Activated naive CD4-positive, alpha-beta T cell treated with anti-CD3 and anti-CD28 coated beads for 36 hours (primary cell): ENCODE measurements at regions not wholly inside any gene's neighbourhood (a gene's known extent, or its start where the extent isn't known, plus 50 kb on each side); places are given as distances from the start of the nearest gene placed in this dataset.
A peak's percentile ranks its signal among the peaks of the same experiment; 100 is the strongest.
"Not testable (repeated sequence)": the region's sequence is repeated elsewhere in the genome, so short reads cannot be mapped to it uniquely, and the experiment has no call there.

ENCODE experiments used
- CTCF ChIA-PET: fragments of 350-600 bp; sonication (Branson Sonifier 250); formaldehyde crosslinking; loops from one replicate; lab custom pipeline; 2021; ENCODE audit warnings: antibody characterized with exemption; lab: Charles Lee
- DNase-seq: peaks from one replicate; pipeline ENCODE4 v3.0.0-alpha.2; 2020
- H3K27ac Mint-ChIP-seq: one replicate; pipeline ENCODE4 v1.8.0; 2021; ENCODE audit warnings: mild to moderate bottlenecking, mixed read lengths
- H3K27me3 Mint-ChIP-seq: one replicate; pipeline ENCODE4 v1.8.0; 2021; ENCODE audit warnings: low read depth, mixed read lengths
- H3K36me3 Mint-ChIP-seq: one replicate; pipeline ENCODE4 v1.8.0; 2021; ENCODE audit warnings: low read depth, mixed read lengths
- H3K4me1 Mint-ChIP-seq: one replicate; pipeline ENCODE4 v1.8.0; 2021; ENCODE audit warnings: low read depth, mixed read lengths
- H3K4me3 Mint-ChIP-seq: one replicate; pipeline ENCODE4 v1.8.0; 2021; ENCODE audit warnings: mild to moderate bottlenecking, moderate library complexity, mixed read lengths
- H3K9me3 Mint-ChIP-seq: one replicate; pipeline ENCODE4 v1.8.0; 2021; ENCODE audit warnings: mixed read lengths
- intact Hi-C: fragments of 100-400 bp; cut with micrococcal nuclease; formaldehyde crosslinking; loops from one replicate; pipeline ENCODE4 v1.15.1; 2023

- H3K4me1 Mint-ChIP-seq, H3K9me3 Mint-ChIP-seq, intact Hi-C loops, CTCF ChIA-PET, H3K36me3 Mint-ChIP-seq, H3K27me3 Mint-ChIP-seq, H3K27ac Mint-ChIP-seq, H3K4me3 Mint-ChIP-seq: not testable (repeated sequence)
- peak; percentile 39 for DNase-seq
These were observed 165.3 kb downstream of the ZNF267 start for GRCh38 chr16:32038783-32039496.

GRCh38 chr16:32039919-32040318 is 166.3 kb downstream of the ZNF267 start:
- H3K9me3 Mint-ChIP-seq, H3K36me3 Mint-ChIP-seq, DNase-seq, CTCF ChIA-PET, intact Hi-C loops, H3K27me3 Mint-ChIP-seq, H3K4me3 Mint-ChIP-seq, H3K4me1 Mint-ChIP-seq, H3K27ac Mint-ChIP-seq: not testable (repeated sequence)

GRCh38 chr16:32066016-32066651 is 187.0 kb upstream of the TP53TG3D start:
- CTCF ChIA-PET, intact Hi-C loops, H3K9me3 Mint-ChIP-seq, H3K4me3 Mint-ChIP-seq, H3K36me3 Mint-ChIP-seq, H3K27me3 Mint-ChIP-seq, H3K4me1 Mint-ChIP-seq, H3K27ac Mint-ChIP-seq: not testable (repeated sequence)
- DNase-seq: peak; percentile 42

- H3K27ac Mint-ChIP-seq, H3K27me3 Mint-ChIP-seq, H3K36me3 Mint-ChIP-seq, H3K4me3 Mint-ChIP-seq, H3K4me1 Mint-ChIP-seq, CTCF ChIA-PET, intact Hi-C loops, DNase-seq, H3K9me3 Mint-ChIP-seq: not testable (repeated sequence)
These were observed 181.5 kb upstream of the TP53TG3D start for GRCh38 chr16:32071586-32071985.

- intact Hi-C loops, H3K4me1 Mint-ChIP-seq, H3K27me3 Mint-ChIP-seq, H3K36me3 Mint-ChIP-seq, CTCF ChIA-PET, H3K9me3 Mint-ChIP-seq, H3K4me3 Mint-ChIP-seq, DNase-seq, H3K27ac Mint-ChIP-seq: not testable (repeated sequence)
These were observed 169.2 kb upstream of the TP53TG3D start for GRCh38 chr16:32083891-32084290.

- H3K36me3 Mint-ChIP-seq, H3K9me3 Mint-ChIP-seq, CTCF ChIA-PET, H3K4me1 Mint-ChIP-seq, intact Hi-C loops, DNase-seq, H3K27ac Mint-ChIP-seq, H3K27me3 Mint-ChIP-seq: not testable (repeated sequence)
- H3K4me3 Mint-ChIP-seq: peak overlapping the region; percentile 45
These were observed 168.3 kb upstream of the TP53TG3D start for GRCh38 chr16:32084656-32085401.

- H3K9me3 Mint-ChIP-seq, H3K27me3 Mint-ChIP-seq, H3K36me3 Mint-ChIP-seq, H3K4me1 Mint-ChIP-seq, CTCF ChIA-PET, H3K27ac Mint-ChIP-seq, intact Hi-C loops: not testable (repeated sequence)
- DNase-seq: peak; percentile 41
- peak overlapping the region; percentile 38 for H3K4me3 Mint-ChIP-seq
These were observed 167.5 kb upstream of the TP53TG3D start for GRCh38 chr16:32085438-32086141.

- peak overlapping the region; percentile 58 for H3K4me3 Mint-ChIP-seq
- H3K9me3 Mint-ChIP-seq, CTCF ChIA-PET, H3K36me3 Mint-ChIP-seq, H3K27me3 Mint-ChIP-seq, H3K4me1 Mint-ChIP-seq, H3K27ac Mint-ChIP-seq, DNase-seq, intact Hi-C loops: not testable (repeated sequence)
These were observed 137.5 kb upstream of the TP53TG3D start for GRCh38 chr16:32115562-32115961.

- H3K27ac Mint-ChIP-seq: no peak overlapping the region
- CTCF ChIA-PET: no interaction called here
- no peaks in the 10 kb centered on the region for H3K36me3 Mint-ChIP-seq
- H3K9me3 Mint-ChIP-seq: no peaks in the 10 kb centered on the region
- no peaks in the 10 kb centered on the region for H3K4me1 Mint-ChIP-seq
- peaks cover 5% of the 10 kb centered on the region for H3K27me3 Mint-ChIP-seq
- no peak for DNase-seq
- intact Hi-C loops: no loop called here
- H3K4me3 Mint-ChIP-seq: peak overlapping the region; percentile 60
These were observed 137.0 kb upstream of the TP53TG3D start for GRCh38 chr16:32116080-32116479.

GRCh38 chr16:32116533-32116932 is 136.6 kb upstream of the TP53TG3D start:
- H3K4me3 Mint-ChIP-seq: not testable (repeated sequence)

GRCh38 chr16:32120372-32120771 is 132.7 kb upstream of the TP53TG3D start:
- CTCF ChIA-PET, H3K27me3 Mint-ChIP-seq, DNase-seq, H3K4me3 Mint-ChIP-seq, H3K36me3 Mint-ChIP-seq, intact Hi-C loops, H3K9me3 Mint-ChIP-seq, H3K27ac Mint-ChIP-seq, H3K4me1 Mint-ChIP-seq: not testable (repeated sequence)

More at GRCh38 chr16:32116533-32116932, 136.6 kb upstream of the TP53TG3D start:
- H3K4me1 Mint-ChIP-seq, H3K27me3 Mint-ChIP-seq, CTCF ChIA-PET, DNase-seq, H3K36me3 Mint-ChIP-seq, intact Hi-C loops, H3K9me3 Mint-ChIP-seq, H3K27ac Mint-ChIP-seq: not testable (repeated sequence)

- H3K27ac Mint-ChIP-seq, DNase-seq, intact Hi-C loops, H3K4me3 Mint-ChIP-seq, H3K36me3 Mint-ChIP-seq, H3K9me3 Mint-ChIP-seq, H3K4me1 Mint-ChIP-seq, CTCF ChIA-PET, H3K27me3 Mint-ChIP-seq: not testable (repeated sequence)
These were observed 132.3 kb upstream of the TP53TG3D start for GRCh38 chr16:32120779-32121178.
